ENCODE measurements at regions not wholly inside any gene's neighbourhood (a gene's known extent, or its start where the extent isn't known, plus 50 kb on each side); places are given as distances from the start of the nearest gene placed in this dataset.

DNA sequence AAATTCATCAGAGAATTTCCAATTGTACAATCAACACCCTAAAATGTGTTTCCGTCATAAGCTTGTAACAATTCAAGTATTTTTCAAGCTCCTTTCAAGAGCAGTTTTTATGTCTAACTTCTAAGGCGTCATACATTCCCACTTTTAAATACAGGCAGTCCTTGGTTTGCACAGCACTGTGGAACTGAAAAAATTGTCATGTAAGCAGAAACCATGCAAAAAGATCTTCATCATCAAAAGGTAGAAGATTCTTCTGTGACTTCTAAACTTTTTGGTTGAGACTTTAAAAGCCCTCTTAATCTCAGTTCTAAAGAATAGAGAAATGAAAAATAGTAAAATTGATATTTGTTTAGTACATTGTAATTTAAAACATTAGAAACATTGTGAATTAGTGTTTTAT lies 315.6 kb downstream of the TPBG start:
- TF ChIP-seq, protein P1, sequence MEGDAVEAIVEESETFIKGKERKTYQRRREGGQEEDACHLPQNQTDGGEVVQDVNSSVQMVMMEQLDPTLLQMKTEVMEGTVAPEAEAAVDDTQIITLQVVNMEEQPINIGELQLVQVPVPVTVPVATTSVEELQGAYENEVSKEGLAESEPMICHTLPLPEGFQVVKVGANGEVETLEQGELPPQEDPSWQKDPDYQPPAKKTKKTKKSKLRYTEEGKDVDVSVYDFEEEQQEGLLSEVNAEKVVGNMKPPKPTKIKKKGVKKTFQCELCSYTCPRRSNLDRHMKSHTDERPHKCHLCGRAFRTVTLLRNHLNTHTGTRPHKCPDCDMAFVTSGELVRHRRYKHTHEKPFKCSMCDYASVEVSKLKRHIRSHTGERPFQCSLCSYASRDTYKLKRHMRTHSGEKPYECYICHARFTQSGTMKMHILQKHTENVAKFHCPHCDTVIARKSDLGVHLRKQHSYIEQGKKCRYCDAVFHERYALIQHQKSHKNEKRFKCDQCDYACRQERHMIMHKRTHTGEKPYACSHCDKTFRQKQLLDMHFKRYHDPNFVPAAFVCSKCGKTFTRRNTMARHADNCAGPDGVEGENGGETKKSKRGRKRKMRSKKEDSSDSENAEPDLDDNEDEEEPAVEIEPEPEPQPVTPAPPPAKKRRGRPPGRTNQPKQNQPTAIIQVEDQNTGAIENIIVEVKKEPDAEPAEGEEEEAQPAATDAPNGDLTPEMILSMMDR (IDR thresholded peaks at IDR 0.05), result no peak
- TF ChIP-seq POLR2A (IDR thresholded peaks at IDR 0.05), result no peak

All from right lobe of liver (tissue), 4 donors.